ENCODE measurements at regions not wholly inside any gene's neighbourhood (a gene's known extent, or its start where the extent isn't known, plus 50 kb on each side); places are given as distances from the start of the nearest gene placed in this dataset.
"Not testable (repeated sequence)": the region's sequence is repeated elsewhere in the genome, so short reads cannot be mapped to it uniquely, and the experiment has no call there.

- DNase-seq: no peak
These were observed 59.3 kb downstream of the BTBD3 start for GRCh38 chr20:11976966-11977365.

- no peak for DNase-seq
These were observed 60.8 kb downstream of the BTBD3 start for GRCh38 chr20:11978496-11978895.

GRCh38 chr20:11979306-11979990 is 61.8 kb downstream of the BTBD3 start:
- DNase-seq: no peak

- no peak for DNase-seq
These were observed 62.6 kb downstream of the BTBD3 start for GRCh38 chr20:11980263-11980662.

- DNase-seq: no peak
These were observed 63.8 kb downstream of the BTBD3 start for GRCh38 chr20:11981366-11981947.

- no peak for DNase-seq
These were observed 64.7 kb downstream of the BTBD3 start for GRCh38 chr20:11982289-11982954.

- DNase-seq: no peak
These were observed 65.3 kb downstream of the BTBD3 start for GRCh38 chr20:11982955-11983470.

- DNase-seq: no peak
These were observed 69.3 kb downstream of the BTBD3 start for GRCh38 chr20:11986954-11987353.

- DNase-seq: no peak
These were observed 69.8 kb downstream of the BTBD3 start for GRCh38 chr20:11987526-11987925.

- DNase-seq: no peak
These were observed 71.5 kb downstream of the BTBD3 start for GRCh38 chr20:11989018-11989771.

- no peak for DNase-seq
These were observed 74.7 kb downstream of the BTBD3 start for GRCh38 chr20:11992426-11992825.

- no peak for DNase-seq
These were observed 76.3 kb downstream of the BTBD3 start for GRCh38 chr20:11993886-11994461.

GRCh38 chr20:11995805-11996567 is 78.3 kb downstream of the BTBD3 start:
- no peak for DNase-seq

- not testable (repeated sequence) for DNase-seq
These were observed 87.1 kb downstream of the BTBD3 start for GRCh38 chr20:12004776-12005175.

- DNase-seq: peak; percentile 50
These were observed 94.8 kb downstream of the BTBD3 start for GRCh38 chr20:12012241-12013222.

- DNase-seq: no peak
These were observed 96.6 kb downstream of the BTBD3 start for GRCh38 chr20:12014276-12014675.

GRCh38 chr20:12014736-12015135 is 97.0 kb downstream of the BTBD3 start:
- DNase-seq: no peak

GRCh38 chr20:12016291-12016690 is 98.6 kb downstream of the BTBD3 start:
- DNase-seq: no peak

- DNase-seq: no peak
These were observed 102.0 kb downstream of the BTBD3 start for GRCh38 chr20:12019715-12020114.

GRCh38 chr20:12020846-12021245 is 103.2 kb downstream of the BTBD3 start:
- DNase-seq: no peak

GRCh38 chr20:12022126-12022525 is 104.4 kb downstream of the BTBD3 start:
- no peak for DNase-seq
